Jurkat, Clone E6-1 (cell line): ENCODE measurements at regions not wholly inside any gene's neighbourhood (a gene's known extent, or its start where the extent isn't known, plus 50 kb on each side); places are given as distances from the start of the nearest gene placed in this dataset.
A peak's percentile ranks its signal among the peaks of the same experiment; 100 is the strongest.

ENCODE experiments used
- DNase-seq: peaks from one replicate; pipeline ENCODE4 v3.0.0-alpha.2; 2011; ENCODE audit warnings: low read depth, low spot score
- H3K4me3 ChIP-seq: 2 replicates; pipeline ENCODE4 v1.5.1; 2011; ENCODE audit warnings: mild to moderate bottlenecking, low read length, control low read depth, moderate library complexity

GRCh38 chr17:62130739-62131138 lies 65.7 kb upstream of the MED13 start:
- no peak for DNase-seq

GRCh38 chr17:62126292-62126691 lies 61.2 kb upstream of the MED13 start:
- peak; percentile 40 for DNase-seq
- no peak overlapping the region for H3K4me3 ChIP-seq

More at GRCh38 chr17:62130739-62131138, 65.7 kb upstream of the MED13 start:
- no peak overlapping the region for H3K4me3 ChIP-seq

GRCh38 chr17:62125307-62125706 lies 60.2 kb upstream of the MED13 start:
- no peak overlapping the region for H3K4me3 ChIP-seq
- DNase-seq, result no peak

DNA sequence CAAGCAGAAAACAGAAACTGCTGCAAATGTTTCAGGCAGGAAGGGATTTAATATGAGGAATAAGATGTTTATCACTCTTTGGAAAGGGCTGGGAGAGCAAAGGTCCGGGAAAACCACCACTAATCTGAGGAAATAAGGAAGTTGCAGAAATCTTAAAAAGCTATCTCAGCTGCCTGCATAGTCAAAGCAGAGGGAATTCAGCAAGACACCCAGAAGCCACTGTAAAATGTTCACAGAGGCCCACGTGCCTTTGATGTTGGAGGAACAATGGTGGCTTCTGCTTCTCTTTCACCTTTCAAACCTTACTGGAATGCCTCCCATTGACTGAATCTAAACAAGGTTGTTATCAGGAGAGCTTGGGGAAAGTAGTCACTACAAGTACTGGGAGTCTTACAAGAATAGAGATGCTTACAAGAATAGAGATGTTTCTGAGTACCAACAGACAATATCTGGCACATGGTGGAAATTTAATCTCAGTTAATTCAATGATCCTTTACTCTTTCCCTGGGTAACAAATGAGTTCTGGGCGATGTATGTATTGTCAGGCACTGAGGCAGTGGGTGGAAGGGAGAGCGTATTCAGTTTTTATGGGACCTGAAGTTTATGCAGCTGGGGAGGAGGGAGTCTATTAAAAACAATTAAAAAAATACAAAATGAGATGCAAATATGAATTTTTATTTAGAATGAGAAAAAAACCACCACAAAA lies 56.1 kb upstream of the MED13 start:
- H3K4me3 ChIP-seq, result no peak overlapping the region
- DNase-seq, result no peak

- no peak for DNase-seq
- no peak overlapping the region for H3K4me3 ChIP-seq
These were observed 54.3 kb upstream of the MED13 start for GRCh38 chr17:62119373-62119772.
